ENCODE measurements at regions not wholly inside any gene's neighbourhood (a gene's known extent, or its start where the extent isn't known, plus 50 kb on each side); places are given as distances from the start of the nearest gene placed in this dataset.

- TF ChIP-seq EGR1 (IDR thresholded peaks at IDR 0.05; ENCODE audit: low read depth), result no peak
- no peak for TF ChIP-seq CTCF (IDR thresholded peaks at IDR 0.05 in 2 of 3, conservative IDR thresholded peaks at IDR 0.05 in 1 of 3; ENCODE audit: borderline replicate concordance in 1 of 3, insufficient read depth in 1 of 3, low read depth in 2 of 3, low read length in 2 of 3)
- TF ChIP-seq YY1 (IDR thresholded peaks at IDR 0.05; ENCODE audit: extremely low read depth, insufficient replicate concordance, low read depth, low read length), result no peak
These were observed 92.1 kb upstream of the ID2 start for GRCh38 chr2:8589721-8590120.
